HEK293T (cell line): ENCODE measurements at regions not wholly inside any gene's neighbourhood (a gene's known extent, or its start where the extent isn't known, plus 50 kb on each side); places are given as distances from the start of the nearest gene placed in this dataset.

ENCODE experiments used
- ARNT ChIP-seq: fragments of 450-650 bp; IDR thresholded peaks from 2 replicates; pipeline ENCODE4 v1.6.1; 2017; ENCODE audit warnings: mild to moderate bottlenecking
- BHLHE40 ChIP-seq: fragments of 450-650 bp; IDR thresholded peaks from 2 replicates; pipeline ENCODE4 v1.6.1; 2016; ENCODE audit warnings: mild to moderate bottlenecking, moderate library complexity, borderline replicate concordance
- CTBP1 ChIP-seq: fragments of 450-650 bp; IDR thresholded peaks from 2 replicates; pipeline ENCODE4 v1.6.1; 2016; ENCODE audit warnings: borderline replicate concordance
- ELF4 ChIP-seq: fragments of 450-650 bp; IDR thresholded peaks from 2 replicates; pipeline ENCODE4 v1.6.1; 2017; ENCODE audit warnings: antibody characterized with exemption
- FOXA1 ChIP-seq: fragments of 450-650 bp; IDR thresholded peaks from 2 replicates; pipeline ENCODE4 v1.6.1; 2016; ENCODE audit warnings: mild to moderate bottlenecking
- FOXM1 ChIP-seq: fragments of 450-650 bp; IDR thresholded peaks from 2 replicates; pipeline ENCODE4 v1.6.1; 2017; ENCODE audit warnings: mild to moderate bottlenecking, borderline replicate concordance
- HDGF ChIP-seq: fragments of 450-650 bp; IDR thresholded peaks from 2 replicates; pipeline ENCODE4 v1.6.1; 2017; ENCODE audit warnings: antibody characterized with exemption, borderline replicate concordance
- LEF1 ChIP-seq: fragments of 450-650 bp; IDR thresholded peaks from 2 replicates; pipeline ENCODE4 v1.6.1; 2017; ENCODE audit warnings: mild to moderate bottlenecking, borderline replicate concordance
- NFRKB ChIP-seq: fragments of 450-650 bp; IDR thresholded peaks from 2 replicates; pipeline ENCODE4 v1.6.1; 2016; ENCODE audit warnings: mild to moderate bottlenecking, moderate library complexity
- PKNOX1 ChIP-seq: fragments of 450-650 bp; IDR thresholded peaks from 2 replicates; pipeline ENCODE4 v1.6.1; 2016
- SP1 ChIP-seq: fragments of 450-650 bp; IDR thresholded peaks from 2 replicates; pipeline ENCODE4 v1.6.1; 2017
- SUZ12 ChIP-seq: fragments of 450-650 bp; IDR thresholded peaks from 2 replicates; pipeline ENCODE4 v1.6.1; 2016; ENCODE audit warnings: mild to moderate bottlenecking
- TARDBP ChIP-seq: fragments of 450-650 bp; IDR thresholded peaks from 2 replicates; pipeline ENCODE4 v1.6.1; 2016

GRCh38 chr15:39154776-39155175 is 426.1 kb upstream of the THBS1 start:
- no peak for TF ChIP-seq NFRKB
- no peak for TF ChIP-seq FOXM1
- no peak for TF ChIP-seq CTBP1
- no peak for TF ChIP-seq ELF4
- TF ChIP-seq TARDBP, result no peak
- TF ChIP-seq SP1, result no peak
- no peak for TF ChIP-seq ARNT
- TF ChIP-seq PKNOX1, result no peak
- no peak for TF ChIP-seq FOXA1
- TF ChIP-seq HDGF, result no peak
- no peak for TF ChIP-seq BHLHE40
- TF ChIP-seq SUZ12, result no peak
- TF ChIP-seq LEF1, result no peak
